ENCODE measurements at regions not wholly inside any gene's neighbourhood (a gene's known extent, or its start where the extent isn't known, plus 50 kb on each side); places are given as distances from the start of the nearest gene placed in this dataset.

DNA sequence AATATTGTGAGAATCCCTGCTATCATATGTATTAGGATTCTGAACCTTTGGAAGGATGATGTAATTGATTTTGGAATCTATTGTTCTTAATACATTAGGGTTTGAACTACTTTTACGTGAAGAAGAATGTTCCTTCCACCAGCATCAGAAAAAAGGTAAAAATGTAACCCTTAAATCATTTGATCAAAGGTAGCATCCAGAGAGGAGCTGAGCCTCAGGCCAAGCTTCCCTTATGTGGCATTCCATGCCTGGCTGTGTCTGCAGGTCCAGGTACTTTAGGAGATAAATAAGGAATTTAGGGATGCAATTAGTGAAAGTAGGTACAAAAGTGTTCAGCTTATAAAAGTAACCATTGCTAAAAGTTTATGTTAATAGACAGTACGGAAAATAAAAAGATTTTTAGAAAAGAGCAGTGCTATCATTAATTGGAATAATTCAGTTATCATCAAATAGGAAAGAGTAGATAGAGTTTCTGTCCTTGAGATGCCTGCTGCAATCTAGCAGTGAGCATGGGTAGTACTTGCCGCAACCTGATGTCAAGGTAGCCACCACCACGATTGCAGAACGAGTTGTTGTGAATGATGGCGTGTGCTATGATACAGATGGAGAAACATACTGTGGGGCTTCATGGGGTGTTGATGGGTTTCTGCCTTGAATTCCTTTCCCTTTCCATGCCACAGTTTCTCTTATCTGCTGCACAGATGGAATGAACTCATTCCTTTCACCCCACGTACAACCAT, 228.8 kb downstream of the GATA3 start:
- Histone ChIP-seq H3K23ac (ENCODE audit: low read depth, low read length) (no peak overlapping the region), H3K9me3 (ENCODE audit: control insufficient read depth, insufficient read depth, low read length) (peaks cover 7% of the 10 kb centered on the region), H4K8ac (ENCODE audit: low read depth in 2 of 2, low read length in 2 of 2) (no peak overlapping the region), H3K18ac (ENCODE audit: low read depth, low read length) (no peak overlapping the region), H3K56ac (ENCODE audit: extremely low read depth, insufficient read depth, low read length) (no peak overlapping the region), H2AK9ac (replicated peaks; ENCODE audit: low read depth, low read length, poor library complexity) (no peak overlapping the region), H3K4me1 (ENCODE audit: control insufficient read depth, insufficient read depth, low read length) (no peaks in the 10 kb centered on the region), H3K4me3 (ENCODE audit: insufficient read depth, low read depth, low read length) (no peak overlapping the region), H4K5ac (ENCODE audit: low read depth, low read length) (no peak overlapping the region), H3K27me3 (ENCODE audit: control insufficient read depth, insufficient read depth, low read length) (no peaks in the 10 kb centered on the region), H2BK15ac (ENCODE audit: low read depth, low read length) (no peak overlapping the region), H3K27ac (ENCODE audit: insufficient read depth, low read length) (no peak overlapping the region), H2BK120ac (ENCODE audit: low read depth, low read length) (no peak overlapping the region), H4K20me1 (ENCODE audit: insufficient read depth, low read length) (no peaks in the 10 kb centered on the region), H3K79me1 (ENCODE audit: low read depth in 1 of 2, low read length in 2 of 2) (no peaks in the 10 kb centered on the region), H2AFZ (replicated peaks; ENCODE audit: low read length, poor library complexity) (no peak overlapping the region), H2AK5ac (ENCODE audit: low read depth, low read length) (no peak overlapping the region), H3K14ac (replicated peaks; ENCODE audit: low read depth, low read length) (no peak overlapping the region), H3K4me2 (ENCODE audit: low read depth, low read length) (no peak overlapping the region), H4K91ac (ENCODE audit: insufficient read depth, low read depth, low read length) (no peak overlapping the region), H2BK5ac (ENCODE audit: low read depth, low read length, poor library complexity, severe bottlenecking) (no peak overlapping the region), H3K4ac (ENCODE audit: low read depth, low read length) (no peak overlapping the region), H3K36me3 (ENCODE audit: control insufficient read depth, insufficient read depth, low read length) (no peaks in the 10 kb centered on the region), H3K9me1 (ENCODE audit: insufficient read depth, low read length) (no peaks in the 10 kb centered on the region), H3K9ac (ENCODE audit: low read depth, low read length) (no peak overlapping the region), H2BK20ac (ENCODE audit: low read depth, low read length) (no peak overlapping the region)
- CTCF ChIA-PET: no interaction called here
- in situ Hi-C loops (cut with MboI; ENCODE audit: low sequenced_read_pairs): no loop called here
- no peak for ATAC-seq (ENCODE audit: low read depth)
- WGBS, 2 experiments (ENCODE audit: extremely low coverage in 2 of 2, insufficient read length in 1 of 2): no CpG with 5 or more reads among the region's 7 CpGs
- dilution Hi-C loops (cut with HindIII; ENCODE audit: low sequenced_read_pairs, unreplicated experiment): no loop called here
- DNase-seq: no peak
- BruUV-seq (replicated peaks): no TSS peak
- no peak for TF ChIP-seq MAZ (IDR thresholded peaks at IDR 0.05; ENCODE audit: borderline replicate concordance, low read depth, low read length)
- no peak for TF ChIP-seq CEBPB (IDR thresholded peaks at IDR 0.05; ENCODE audit: low read depth, low read length)
- TF ChIP-seq BHLHE40 (IDR thresholded peaks at IDR 0.05; ENCODE audit: low read depth, low read length): no peak
- TF ChIP-seq CHD1 (IDR thresholded peaks at IDR 0.05; ENCODE audit: low read depth, low read length): no peak
- TF ChIP-seq, protein P1, sequence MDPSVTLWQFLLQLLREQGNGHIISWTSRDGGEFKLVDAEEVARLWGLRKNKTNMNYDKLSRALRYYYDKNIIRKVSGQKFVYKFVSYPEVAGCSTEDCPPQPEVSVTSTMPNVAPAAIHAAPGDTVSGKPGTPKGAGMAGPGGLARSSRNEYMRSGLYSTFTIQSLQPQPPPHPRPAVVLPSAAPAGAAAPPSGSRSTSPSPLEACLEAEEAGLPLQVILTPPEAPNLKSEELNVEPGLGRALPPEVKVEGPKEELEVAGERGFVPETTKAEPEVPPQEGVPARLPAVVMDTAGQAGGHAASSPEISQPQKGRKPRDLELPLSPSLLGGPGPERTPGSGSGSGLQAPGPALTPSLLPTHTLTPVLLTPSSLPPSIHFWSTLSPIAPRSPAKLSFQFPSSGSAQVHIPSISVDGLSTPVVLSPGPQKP (IDR thresholded peaks at IDR 0.05; ENCODE audit: borderline replicate concordance, low read depth, low read length): no peak
- TF ChIP-seq POLR2A (IDR thresholded peaks at IDR 0.05; ENCODE audit: low read depth, low read length): no peak
- no peak for TF ChIP-seq FOS (IDR thresholded peaks at IDR 0.05; ENCODE audit: low read depth, low read length)
- no peak for TF ChIP-seq RAD21 (IDR thresholded peaks at IDR 0.05; ENCODE audit: low read length)
- no peak for TF ChIP-seq MXI1 (IDR thresholded peaks at IDR 0.05; ENCODE audit: borderline replicate concordance, low read depth, low read length)
- no peak for TF ChIP-seq RFX5 (IDR thresholded peaks at IDR 0.05; ENCODE audit: low read depth, low read length)
- TF ChIP-seq, protein P2, sequence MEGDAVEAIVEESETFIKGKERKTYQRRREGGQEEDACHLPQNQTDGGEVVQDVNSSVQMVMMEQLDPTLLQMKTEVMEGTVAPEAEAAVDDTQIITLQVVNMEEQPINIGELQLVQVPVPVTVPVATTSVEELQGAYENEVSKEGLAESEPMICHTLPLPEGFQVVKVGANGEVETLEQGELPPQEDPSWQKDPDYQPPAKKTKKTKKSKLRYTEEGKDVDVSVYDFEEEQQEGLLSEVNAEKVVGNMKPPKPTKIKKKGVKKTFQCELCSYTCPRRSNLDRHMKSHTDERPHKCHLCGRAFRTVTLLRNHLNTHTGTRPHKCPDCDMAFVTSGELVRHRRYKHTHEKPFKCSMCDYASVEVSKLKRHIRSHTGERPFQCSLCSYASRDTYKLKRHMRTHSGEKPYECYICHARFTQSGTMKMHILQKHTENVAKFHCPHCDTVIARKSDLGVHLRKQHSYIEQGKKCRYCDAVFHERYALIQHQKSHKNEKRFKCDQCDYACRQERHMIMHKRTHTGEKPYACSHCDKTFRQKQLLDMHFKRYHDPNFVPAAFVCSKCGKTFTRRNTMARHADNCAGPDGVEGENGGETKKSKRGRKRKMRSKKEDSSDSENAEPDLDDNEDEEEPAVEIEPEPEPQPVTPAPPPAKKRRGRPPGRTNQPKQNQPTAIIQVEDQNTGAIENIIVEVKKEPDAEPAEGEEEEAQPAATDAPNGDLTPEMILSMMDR (conservative IDR thresholded peaks at IDR 0.05; ENCODE audit: low read depth, low read length): no peak
- no peak for TF ChIP-seq RCOR1 (IDR thresholded peaks at IDR 0.05; ENCODE audit: insufficient replicate concordance, low read length)
- TF ChIP-seq NFE2L2 (IDR thresholded peaks at IDR 0.05; ENCODE audit: low read depth, low read length): no peak
- TF ChIP-seq SMC3 (IDR thresholded peaks at IDR 0.05; ENCODE audit: low read depth, low read length): no peak
- TF ChIP-seq, protein P3, sequence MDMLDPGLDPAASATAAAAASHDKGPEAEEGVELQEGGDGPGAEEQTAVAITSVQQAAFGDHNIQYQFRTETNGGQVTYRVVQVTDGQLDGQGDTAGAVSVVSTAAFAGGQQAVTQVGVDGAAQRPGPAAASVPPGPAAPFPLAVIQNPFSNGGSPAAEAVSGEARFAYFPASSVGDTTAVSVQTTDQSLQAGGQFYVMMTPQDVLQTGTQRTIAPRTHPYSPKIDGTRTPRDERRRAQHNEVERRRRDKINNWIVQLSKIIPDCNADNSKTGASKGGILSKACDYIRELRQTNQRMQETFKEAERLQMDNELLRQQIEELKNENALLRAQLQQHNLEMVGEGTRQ (IDR thresholded peaks at IDR 0.05; ENCODE audit: low read depth, low read length): no peak
- TF ChIP-seq MAFK (IDR thresholded peaks at IDR 0.05; ENCODE audit: low read depth, low read length): no peak
- POLR2A ChIA-PET (ENCODE audit: unreplicated experiment): no interaction called here
- intact Hi-C loops (cut with micrococcal nuclease): no loop called here

Data from IMR-90 (cell line).